GM18907 (cell line): ENCODE measurements at regions not wholly inside any gene's neighbourhood (a gene's known extent, or its start where the extent isn't known, plus 50 kb on each side); places are given as distances from the start of the nearest gene placed in this dataset.

Experiments used
- ATAC-seq: cut with Tn5 transposase; IDR thresholded peaks from one replicate; pipeline ENCODE4 v1.9.1; 2021; ENCODE audit warnings: mild to moderate bottlenecking, moderate library complexity; ENCODE audit not compliant: unreplicated experiment

- ATAC-seq: no peak
These were observed 52.9 kb upstream of the FSHR start for GRCh38 chr2:49207204-49207603.
